Small intestine (tissue), 7 donors: ENCODE measurements at regions not wholly inside any gene's neighbourhood (a gene's known extent, or its start where the extent isn't known, plus 50 kb on each side); places are given as distances from the start of the nearest gene placed in this dataset.
"Not testable (repeated sequence)": the region's sequence is repeated elsewhere in the genome, so short reads cannot be mapped to it uniquely, and the experiment has no call there.

Experiments
- DNase-seq, 2 donors: peaks; one replicate each; pipeline versions ENCODE4 v3.0.0 to v3.0.0-alpha.2; 2013
- FAIRE-seq: peaks from 2 replicates; lab custom pipeline; 2012; peaks lifted over from hg19 to GRCh38; lab: Jason Lieb, UNC
- H3K27ac ChIP-seq, 3 donors: one replicate each; pipeline ENCODE4 v1.5.1; 2013; ENCODE audit warnings: low read length in 2 of 3, mild to moderate bottlenecking in 2 of 3, control low read depth in 1 of 3, inconsistent platforms in 1 of 3, low read depth in 1 of 3, moderate library complexity in 1 of 3
- H3K27me3 ChIP-seq, 3 donors: one replicate each; pipeline ENCODE4 v1.6.1; 2013; ENCODE audit warnings: low read length in 3 of 3, inconsistent platforms in 1 of 3; ENCODE audit not compliant: control insufficient read depth in 3 of 3, insufficient read depth in 3 of 3
- H3K36me3 ChIP-seq, 3 donors: one replicate each; pipeline ENCODE4 v1.6.1; 2013; ENCODE audit warnings: low read length in 3 of 3, inconsistent platforms in 1 of 3, low read depth in 1 of 3, mild to moderate bottlenecking in 1 of 3, moderate library complexity in 1 of 3; ENCODE audit not compliant: control insufficient read depth in 3 of 3, insufficient read depth in 2 of 3
- H3K4me1 ChIP-seq, 3 donors: one replicate each; pipeline ENCODE4 v1.6.1; 2013; ENCODE audit warnings: low read length in 2 of 3, inconsistent platforms in 1 of 3, low read depth in 1 of 3, mild to moderate bottlenecking in 1 of 3, moderate library complexity in 1 of 3; ENCODE audit not compliant: control insufficient read depth in 3 of 3, insufficient read depth in 2 of 3
- H3K4me3 ChIP-seq, 3 donors: one replicate each; pipeline ENCODE4 v1.5.1; 2013; ENCODE audit warnings: low read length in 3 of 3, control low read depth in 1 of 3, inconsistent platforms in 1 of 3, low read depth in 1 of 3, mild to moderate bottlenecking in 1 of 3, moderate library complexity in 1 of 3
- H3K9me3 ChIP-seq, 2 donors: one replicate each; pipeline ENCODE4 v1.6.1; 2013; ENCODE audit warnings: low read depth in 1 of 2, low read length in 1 of 2; ENCODE audit not compliant: control insufficient read depth in 2 of 2, insufficient read depth in 1 of 2
- WGBS, 3 donors: extraction: QIAGEN DNeasy Blood & Tissue Kit; methylation state at CpG; one replicate each; pipeline ENCODE4 v1.1.7; 2013; 5-methylcytosine and 5-hydroxymethylcytosine counted together
- donor health status: healthy with polysubstance abuse.
- donor health status: control.
- donor health status: control.
- donor health status: Bipolar disorder and iron deficiency.
- donor health status: healthy.

- FAIRE-seq (no peak), DNase-seq (peak in 1 of 2 donors; percentile 42)
- Histone ChIP-seq H3K27ac (peak overlapping the region in 1 of 3 donors; percentile 65), H3K4me1 (peaks cover 0 to 21% (median 3%) of the 10 kb centered on the region in 3 donors), H3K27me3 (no peaks in the 10 kb centered on the region), H3K9me3 (peaks cover 0 to 9% of the 10 kb centered on the region in 2 donors), H3K36me3 (no peaks in the 10 kb centered on the region), H3K4me3 (no peak overlapping the region)
- 35 to 60% (median 44%) methylated on average over 15 to 16 of the region's 16 CpGs for WGBS, 3 donors
Observed at GRCh38 chr17:16872351-16873173, 99.4 kb downstream of the TNFRSF13B start.

GRCh38 chr17:16871446-16872190 is 100.3 kb downstream of the TNFRSF13B start:
- H3K36me3 ChIP-seq, H3K4me3 ChIP-seq, DNase-seq, H3K9me3 ChIP-seq, H3K27me3 ChIP-seq, FAIRE-seq, H3K27ac ChIP-seq: not testable (repeated sequence)
- WGBS, 3 donors: 51 to 79% (median 67%) methylated on average over 16 to 17 of the region's 17 CpGs
- peaks cover 0 to 28% (median 3%) of the 10 kb centered on the region in 3 donors for H3K4me1 ChIP-seq

GRCh38 chr17:16870253-16871245 is 101.4 kb downstream of the TNFRSF13B start:
- FAIRE-seq (no peak), DNase-seq (peak in 1 of 2 donors; percentile 12)
- no peaks in the 10 kb centered on the region for H3K36me3 ChIP-seq
- peaks cover 0 to 32% (median 5%) of the 10 kb centered on the region in 3 donors for H3K4me1 ChIP-seq
- H3K4me3 ChIP-seq: no peak overlapping the region
- H3K9me3 ChIP-seq: no peaks in the 10 kb centered on the region
- no peak overlapping the region for H3K27ac ChIP-seq
- no peaks in the 10 kb centered on the region for H3K27me3 ChIP-seq
- 77 to 81% (median 80%) methylated on average over 25 to 26 of the region's 26 CpGs for WGBS, 3 donors

- H3K27me3 ChIP-seq, H3K4me3 ChIP-seq, H3K27ac ChIP-seq, DNase-seq, H3K9me3 ChIP-seq, H3K36me3 ChIP-seq, FAIRE-seq: not testable (repeated sequence)
- peaks cover 0 to 32% (median 5%) of the 10 kb centered on the region in 3 donors for H3K4me1 ChIP-seq
- 90 to 92% (median 91%) methylated on average over 9 to 10 of the region's 11 CpGs for WGBS, 3 donors
Observed at GRCh38 chr17:16869531-16870252, 102.2 kb downstream of the TNFRSF13B start.

DNA sequence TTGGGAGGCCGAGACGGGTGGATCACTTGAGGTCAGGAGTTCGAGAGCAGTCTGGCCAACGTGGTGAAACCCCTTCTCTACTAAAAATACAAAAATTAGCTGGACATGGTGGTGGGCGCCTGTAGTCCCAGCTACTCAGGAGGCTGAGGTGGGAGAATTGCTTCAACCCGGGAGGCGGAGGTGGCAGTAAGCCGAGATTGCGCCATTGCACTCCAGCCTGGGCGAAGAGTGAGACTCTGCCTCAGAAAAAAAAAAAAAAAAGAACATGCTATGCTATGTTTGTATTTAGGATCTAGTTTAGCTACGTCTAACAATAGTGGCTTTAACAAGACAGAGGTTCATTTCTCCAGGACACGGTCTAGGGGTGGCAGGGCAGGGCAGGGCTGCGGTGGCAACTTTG is 103.3 kb downstream of the TNFRSF13B start:
- H3K27ac ChIP-seq, H3K9me3 ChIP-seq, DNase-seq, FAIRE-seq, H3K27me3 ChIP-seq, H3K4me3 ChIP-seq, H3K36me3 ChIP-seq: not testable (repeated sequence)
- H3K4me1 ChIP-seq: peaks cover 0 to 26% (median 5%) of the 10 kb centered on the region in 3 donors
- WGBS, 3 donors: 87 to 92% (median 90%) methylated on average over 13 of the region's 13 CpGs

GRCh38 chr17:16867545-16867944 is 104.4 kb downstream of the TNFRSF13B start:
- not testable (repeated sequence) for FAIRE-seq

GRCh38 chr17:16866841-16867240 is 105.1 kb downstream of the TNFRSF13B start:
- not testable (repeated sequence) for H3K4me3 ChIP-seq, H3K27ac ChIP-seq, H3K36me3 ChIP-seq, DNase-seq, FAIRE-seq, H3K9me3 ChIP-seq, H3K27me3 ChIP-seq
- H3K4me1 ChIP-seq: peaks cover 0 to 10% (median 2%) of the 10 kb centered on the region in 3 donors
- 86 to 89% (median 87%) methylated on average over 5 to 6 of the region's 6 CpGs for WGBS, 3 donors

More at GRCh38 chr17:16867545-16867944, 104.4 kb downstream of the TNFRSF13B start:
- not testable (repeated sequence) for H3K4me3 ChIP-seq, H3K9me3 ChIP-seq, H3K27me3 ChIP-seq, H3K27ac ChIP-seq, H3K36me3 ChIP-seq
- 50 to 80% (median 71%) methylated on average over 2 to 3 of the region's 5 CpGs for WGBS, 3 donors
- peaks cover 0 to 16% (median 2%) of the 10 kb centered on the region in 3 donors for H3K4me1 ChIP-seq
- peak in 1 of 2 donors; percentile 31 for DNase-seq
